GM23338 (cell line): ENCODE measurements at regions not wholly inside any gene's neighbourhood (a gene's known extent, or its start where the extent isn't known, plus 50 kb on each side); places are given as distances from the start of the nearest gene placed in this dataset.
A peak's percentile ranks its signal among the peaks of the same experiment; 100 is the strongest.

ENCODE experiments used
- CREB1 ChIP-seq: fragments of 250-450 bp; sonication (Bioruptor Pico); IDR thresholded peaks from 2 replicates; pipeline ENCODE4 v1.5.0; 2020; ENCODE audit warnings: low read depth, mild to moderate bottlenecking, moderate library complexity
- CTCF ChIP-seq, 2 experiments: fragments of 200-600 bp in 1 of 2; sonication (generic) in 1 of 2; conservative IDR thresholded peaks; 2 replicates each; pipeline versions ENCODE4 v1.5.1 to v1.6.1; 2016 to 2017; ENCODE audit warnings: antibody characterized with exemption in 2 of 2, low read depth in 2 of 2, mild to moderate bottlenecking in 2 of 2, moderate library complexity in 1 of 2
- EZH2 ChIP-seq: fragments of 200-600 bp; sonication (generic); IDR thresholded peaks from one replicate; pipeline ENCODE4 v1.8.0; 2017; ENCODE audit warnings: antibody characterized with exemption, mild to moderate bottlenecking, low read depth; ENCODE audit not compliant: unreplicated experiment
- POLR2AphosphoS5 ChIP-seq: IDR thresholded peaks from 2 replicates; pipeline ENCODE4 v1.6.1; 2016; ENCODE audit warnings: antibody characterized with exemption, low read depth
- REST ChIP-seq: IDR thresholded peaks from one replicate; pipeline ENCODE4 v1.6.1; 2018; ENCODE audit warnings: antibody characterized with exemption; ENCODE audit not compliant: unreplicated experiment
- ZNF114 ChIP-seq: fragments of 250-450 bp; sonication (Bioruptor Pico); IDR thresholded peaks from 2 replicates; pipeline ENCODE4 v1.5.0; 2020; ENCODE audit warnings: mild to moderate bottlenecking, moderate library complexity

GRCh38 chr2:22375096-22375495 is 1009.9 kb upstream of the KLHL29 start:
- TF ChIP-seq EZH2 (no peak), CTCF (conservative IDR thresholded peaks at IDR 0.05; ENCODE audit: low read depth in 2 of 2) (peak; percentile 51 to 60), CREB1 (CRISPR knock-in tag) (peak; percentile 27; the same call in 1 of the 2 replicates), ZNF114 (no peak), POLR2AphosphoS5 (no peak), REST (no peak)
